Esophagus squamous epithelium (tissue), 4 donors: ENCODE measurements at regions not wholly inside any gene's neighbourhood (a gene's known extent, or its start where the extent isn't known, plus 50 kb on each side); places are given as distances from the start of the nearest gene placed in this dataset.
"Not testable (repeated sequence)": the region's sequence is repeated elsewhere in the genome, so short reads cannot be mapped to it uniquely, and the experiment has no call there.

Experiments used
- CTCF ChIP-seq, 6 experiments: fragments of 450-650 bp in 4 of 6; fragments of 200-600 bp in 2 of 6; sonication (generic) in 2 of 6; IDR thresholded peaks; one replicate each; pipeline ENCODE4 v1.5.1; 2016 to 2019; ENCODE audit warnings: antibody characterized with exemption in 6 of 6, mild to moderate bottlenecking in 4 of 6, moderate library complexity in 4 of 6
- POLR2A ChIP-seq, 4 donors: fragments of 450-650 bp; IDR thresholded peaks; one replicate each; pipeline ENCODE4 v1.6.1; 2017; ENCODE audit warnings: antibody characterized with exemption in 4 of 4, mild to moderate bottlenecking in 4 of 4, moderate library complexity in 3 of 4

- not testable (repeated sequence) for TF ChIP-seq CTCF, POLR2A (IDR thresholded peaks at IDR 0.05)
These were observed 2133.0 kb upstream of the TPTE start for GRCh38 chr21:8388169-8388939.
